GM21737 (cell line): ENCODE measurements at regions not wholly inside any gene's neighbourhood (a gene's known extent, or its start where the extent isn't known, plus 50 kb on each side); places are given as distances from the start of the nearest gene placed in this dataset.

ENCODE experiments used
- ATAC-seq: cut with Tn5 transposase; IDR thresholded peaks from one replicate; pipeline ENCODE4 v1.9.1; 2021; ENCODE audit warnings: mild to moderate bottlenecking, moderate library complexity; ENCODE audit not compliant: unreplicated experiment

DNA sequence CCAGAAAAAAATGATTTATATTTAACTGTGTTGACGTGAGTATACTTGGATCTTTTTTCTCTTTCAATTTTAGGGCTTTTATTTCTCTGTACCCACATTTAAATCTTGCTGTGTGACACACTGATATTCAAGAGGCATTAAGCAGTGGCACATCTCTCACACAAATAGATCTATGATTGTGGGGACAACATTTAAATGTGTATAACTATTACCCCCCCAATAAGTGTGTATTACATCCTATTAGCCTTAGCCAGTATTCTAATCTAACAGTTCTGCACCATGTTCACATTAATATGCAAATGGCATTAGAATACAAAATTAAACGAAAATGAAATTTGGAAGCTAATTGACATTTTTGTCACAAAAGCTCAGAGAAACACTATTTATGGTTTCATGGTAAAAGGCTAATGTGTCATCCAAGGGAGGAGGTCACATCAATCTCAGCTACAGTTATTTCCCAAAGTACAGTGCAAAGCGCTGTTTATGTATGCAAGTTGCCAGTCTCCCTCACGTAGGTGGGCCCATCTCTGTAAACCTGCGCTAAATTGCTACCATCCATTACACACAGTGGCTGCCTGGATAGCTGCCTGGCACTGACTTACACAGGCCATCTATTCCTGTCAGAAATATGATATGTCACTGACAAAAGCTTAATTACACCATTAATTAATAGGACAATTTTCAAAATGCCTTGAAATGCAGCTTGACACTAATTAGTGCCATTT is 984.7 kb upstream of the PCDH9 start:
- ATAC-seq = no peak

DNA sequence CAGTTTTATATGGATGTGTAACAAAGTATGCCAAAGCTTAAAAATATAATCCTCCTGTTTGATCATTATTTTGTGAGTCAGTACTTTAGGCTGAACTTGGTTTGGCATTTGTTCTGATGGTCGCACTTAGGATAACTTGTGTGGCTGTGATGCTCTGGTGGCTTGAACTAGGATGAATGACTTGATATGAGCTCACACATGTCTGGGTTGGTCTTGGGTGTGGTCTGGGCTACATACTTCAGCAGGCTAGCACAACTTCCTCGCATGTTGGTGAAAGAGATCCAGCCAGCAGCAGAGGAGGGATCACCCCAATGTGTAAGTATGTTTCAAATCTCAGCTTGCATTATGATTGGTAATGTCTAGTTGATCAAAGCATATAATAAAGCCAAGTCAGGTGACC is 969.1 kb upstream of the PCDH9 start:
- ATAC-seq = no peak

GRCh38 chr13:68190818-68191217 is 960.7 kb upstream of the PCDH9 start:
- no peak for ATAC-seq

GRCh38 chr13:68185444-68186141 is 955.5 kb upstream of the PCDH9 start:
- no peak for ATAC-seq

DNA sequence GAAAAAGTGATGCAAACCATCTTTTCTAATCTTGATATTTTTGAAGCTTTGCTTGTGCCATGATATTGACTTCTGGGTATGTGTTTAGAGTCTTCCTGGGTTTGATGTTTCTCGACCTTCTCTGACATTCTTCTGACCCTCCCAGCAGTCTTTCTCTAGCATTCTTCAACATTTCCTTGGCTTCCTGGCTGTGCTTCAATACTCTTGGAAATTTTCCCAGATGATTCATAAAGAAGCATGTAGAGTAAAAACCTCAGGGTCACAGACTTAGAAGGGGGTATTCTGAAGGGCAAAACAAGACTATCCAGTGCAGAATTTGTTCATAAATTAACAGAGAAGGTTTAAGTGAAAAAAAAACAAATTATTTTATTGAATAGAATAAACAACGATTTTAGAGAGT is 946.3 kb upstream of the PCDH9 start:
- no peak for ATAC-seq

DNA sequence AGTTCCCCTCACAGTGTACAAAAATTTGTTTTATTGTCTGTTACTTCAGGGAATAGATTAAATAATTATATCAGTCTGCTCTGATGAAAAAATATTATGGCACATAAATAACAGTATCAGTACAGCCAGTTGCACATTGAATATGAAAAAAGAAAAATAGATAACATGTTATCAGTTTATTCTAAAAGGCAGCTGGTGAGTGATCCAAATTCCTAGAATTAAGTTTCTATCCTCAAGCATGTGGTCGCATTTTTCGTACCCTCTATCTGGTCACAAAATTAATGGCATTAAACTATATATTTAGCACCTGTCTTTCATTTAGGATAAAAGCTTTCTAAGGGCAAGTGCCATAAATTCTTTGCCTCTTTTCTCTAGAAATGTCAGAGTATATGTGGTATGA is 944.8 kb upstream of the PCDH9 start:
- no peak for ATAC-seq

DNA sequence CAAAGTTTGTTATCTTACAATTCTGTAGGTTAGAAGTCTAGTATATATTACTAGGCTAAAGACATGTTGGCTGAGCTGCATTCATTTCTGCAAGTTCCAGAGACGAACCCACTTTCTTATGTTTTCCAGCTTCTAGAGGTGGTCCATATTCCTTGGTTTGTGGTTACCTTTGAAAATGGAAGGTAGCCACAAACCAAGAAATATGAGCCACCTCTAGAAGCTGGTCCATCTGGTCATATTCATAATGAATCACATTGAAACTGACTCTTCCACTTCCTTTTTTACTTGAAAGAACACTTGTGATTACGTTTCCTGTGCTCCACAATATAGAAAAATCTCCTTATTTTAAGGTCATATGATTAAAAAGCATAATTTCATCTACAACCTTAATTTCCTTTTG is 943.0 kb upstream of the PCDH9 start:
- ATAC-seq = no peak

GRCh38 chr13:68170961-68171360 is 940.8 kb upstream of the PCDH9 start:
- no peak for ATAC-seq

- ATAC-seq = no peak
Measured at GRCh38 chr13:68168448-68168847, 938.3 kb upstream of the PCDH9 start.

- ATAC-seq = no peak
Measured at GRCh38 chr13:68160466-68160865, 930.3 kb upstream of the PCDH9 start.

- ATAC-seq = no peak
Measured at GRCh38 chr13:68152414-68152813, 922.3 kb upstream of the PCDH9 start.

- ATAC-seq = no peak
Measured at GRCh38 chr13:68145852-68146251, 915.7 kb upstream of the PCDH9 start.

DNA sequence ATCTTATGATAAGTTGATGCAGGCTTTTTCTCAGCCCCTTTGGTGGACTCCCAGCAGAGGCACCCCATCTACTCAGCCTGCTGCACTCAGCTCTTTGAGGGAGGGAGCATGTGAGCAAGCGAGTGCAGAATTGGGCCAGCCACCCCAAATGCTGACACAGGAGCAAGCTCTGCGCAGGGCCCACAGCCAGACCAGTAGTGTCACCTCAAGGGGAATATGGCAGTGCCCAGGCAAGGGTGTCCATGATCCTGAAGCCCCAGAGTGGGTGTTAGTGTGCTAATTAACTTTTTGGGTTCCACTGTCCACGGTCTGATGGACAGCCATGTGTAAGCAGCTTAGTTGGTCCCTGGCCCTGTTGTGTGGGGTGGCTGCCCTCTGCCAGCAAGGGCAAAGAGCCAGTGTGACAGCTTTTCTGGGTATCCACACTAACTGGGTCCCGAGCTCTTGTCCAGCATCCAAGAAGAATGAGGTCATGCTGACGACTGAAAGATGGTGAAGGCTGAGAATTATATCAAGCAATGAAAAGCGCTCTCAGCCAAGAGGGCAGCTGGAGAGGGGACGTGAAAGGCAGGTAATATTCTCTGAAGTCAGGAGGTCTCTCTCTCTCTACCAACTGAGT is 898.3 kb upstream of the PCDH9 start:
- ATAC-seq = no peak

DNA sequence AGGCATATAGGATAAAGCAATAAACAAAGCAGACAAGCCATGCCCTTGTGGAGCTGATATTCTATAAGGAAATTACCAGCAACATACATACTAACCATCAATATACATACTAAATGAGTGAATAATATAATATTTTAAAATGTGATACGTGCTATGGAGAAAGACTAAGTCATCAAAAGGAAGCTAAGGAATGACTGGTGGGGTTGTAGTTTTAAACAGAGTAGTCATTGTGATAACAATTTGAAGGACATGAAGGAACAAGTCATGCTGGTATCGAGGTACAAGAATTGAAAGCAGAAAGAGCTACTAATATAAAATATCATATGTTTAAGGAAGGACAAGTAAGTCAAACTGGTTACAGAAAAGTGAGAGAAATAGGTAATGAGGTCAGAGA is 894.9 kb upstream of the PCDH9 start:
- ATAC-seq = no peak

DNA sequence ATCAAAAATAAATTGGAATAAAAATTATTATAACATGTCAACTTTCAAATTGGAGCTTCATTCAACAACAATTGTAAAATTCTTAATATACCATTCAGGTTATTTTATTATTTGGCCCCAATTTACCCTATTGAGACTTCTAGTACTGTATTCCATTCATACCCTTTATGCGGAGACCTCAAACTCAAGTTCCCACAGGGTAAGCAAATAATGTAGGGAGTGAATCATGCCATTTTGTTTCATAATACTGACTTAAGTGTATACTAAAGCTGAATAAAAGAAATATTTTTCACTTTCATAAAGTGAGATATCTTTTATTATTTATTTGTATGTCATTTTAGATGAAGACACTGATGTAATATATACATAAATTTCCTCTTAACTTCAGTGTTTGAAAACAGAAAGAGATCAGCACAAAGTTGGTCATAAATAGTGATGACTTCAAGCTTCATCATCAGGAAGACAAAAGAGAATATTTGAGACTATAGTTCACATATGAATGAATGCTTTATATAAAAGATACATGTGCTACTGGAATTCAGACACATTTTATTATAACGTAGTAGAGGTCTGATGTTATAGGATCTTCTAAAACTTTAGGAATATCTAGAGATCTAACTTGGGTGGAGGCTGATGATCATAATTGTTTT is 894.4 kb upstream of the PCDH9 start:
- no peak for ATAC-seq

- ATAC-seq = no peak
Measured at GRCh38 chr13:68110178-68110768, 880.1 kb upstream of the PCDH9 start.

DNA sequence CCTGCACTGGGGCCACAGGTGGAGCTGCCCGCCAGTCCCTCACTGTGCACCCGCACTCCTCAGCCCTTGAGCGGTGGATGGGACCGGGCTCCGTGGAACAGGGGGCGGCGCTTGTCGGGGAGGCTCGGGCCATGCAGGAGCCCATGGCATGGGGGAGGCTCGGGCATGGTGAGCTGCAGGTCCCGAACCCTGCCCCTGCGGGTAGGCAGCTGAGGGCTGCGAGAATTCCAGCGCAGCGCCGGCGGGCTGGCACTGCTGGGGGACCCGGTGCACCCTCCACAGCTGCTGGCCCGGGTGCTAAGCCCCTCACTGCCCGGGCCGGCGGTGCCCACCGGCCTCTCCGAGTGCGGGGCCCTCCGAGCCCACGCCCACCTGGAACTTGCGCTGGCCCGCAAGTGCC is 877.5 kb upstream of the PCDH9 start:
- no peak for ATAC-seq

- ATAC-seq = no peak
Measured at GRCh38 chr13:68099631-68100030, 869.5 kb upstream of the PCDH9 start.

DNA sequence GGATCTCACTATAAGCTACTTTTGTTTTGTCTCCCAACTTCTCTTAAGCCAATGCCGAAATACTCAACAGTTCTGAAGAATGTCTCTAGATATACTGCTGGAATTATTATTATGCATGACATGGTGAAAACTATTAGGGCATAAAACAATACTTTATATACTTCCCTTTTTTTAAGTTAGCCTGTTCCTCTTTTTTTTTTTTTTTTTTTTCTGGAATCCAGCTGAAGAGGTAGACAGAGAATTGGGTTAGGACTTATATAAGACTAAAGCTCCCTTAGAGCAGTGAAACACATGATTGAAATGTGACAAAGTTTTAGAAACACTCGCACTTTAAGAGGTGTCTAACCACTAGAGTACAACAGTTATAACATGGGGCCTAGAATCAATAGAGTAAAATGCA is 850.9 kb upstream of the PCDH9 start:
- ATAC-seq = no peak

- ATAC-seq = no peak
Measured at GRCh38 chr13:68078874-68079273, 848.7 kb upstream of the PCDH9 start.

DNA sequence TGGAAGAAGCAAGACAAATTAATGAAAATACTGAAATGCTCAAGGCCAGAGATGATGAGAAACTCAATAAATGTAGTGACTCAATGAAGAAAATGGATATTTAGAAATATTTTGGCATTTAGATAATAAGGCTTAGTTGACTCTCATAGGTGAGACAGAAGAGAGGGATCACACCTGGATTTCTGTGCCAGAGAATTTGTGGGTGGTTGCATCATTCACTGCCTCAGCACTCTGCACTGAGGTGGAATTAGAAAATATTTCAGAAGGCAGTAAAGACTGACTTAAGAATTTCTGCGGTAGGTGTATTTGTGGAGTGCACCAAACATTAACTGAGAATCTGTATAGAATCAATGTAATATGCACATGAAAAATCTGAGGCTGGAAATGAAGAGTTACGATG is 848.3 kb upstream of the PCDH9 start:
- ATAC-seq = no peak
